Astrocyte of the cerebellum (primary cell): ENCODE measurements at regions not wholly inside any gene's neighbourhood (a gene's known extent, or its start where the extent isn't known, plus 50 kb on each side); places are given as distances from the start of the nearest gene placed in this dataset.

Experiments
- DNase-seq: peaks from one replicate; pipeline ENCODE4 v3.0.0-alpha.2; 2011; ENCODE audit warnings: low read depth
- H3K4me3 ChIP-seq: 2 replicates; pipeline ENCODE4 v1.5.1; 2011; ENCODE audit warnings: mild to moderate bottlenecking, low read depth, low read length, moderate library complexity
- in situ Hi-C: cut with HindIII; loops from 2 replicates; pipeline ENCODE4 v1.10.0; 2017; ENCODE audit warnings: low sequenced_read_pairs
- TF ChIP-seq, protein P1 (sequence below): IDR thresholded peaks from 2 replicates; pipeline ENCODE4 v1.5.1; 2012; ENCODE audit warnings: low read length, low read depth, moderate library complexity, mild to moderate bottlenecking; ENCODE audit errors: missing control alignments

DNA sequence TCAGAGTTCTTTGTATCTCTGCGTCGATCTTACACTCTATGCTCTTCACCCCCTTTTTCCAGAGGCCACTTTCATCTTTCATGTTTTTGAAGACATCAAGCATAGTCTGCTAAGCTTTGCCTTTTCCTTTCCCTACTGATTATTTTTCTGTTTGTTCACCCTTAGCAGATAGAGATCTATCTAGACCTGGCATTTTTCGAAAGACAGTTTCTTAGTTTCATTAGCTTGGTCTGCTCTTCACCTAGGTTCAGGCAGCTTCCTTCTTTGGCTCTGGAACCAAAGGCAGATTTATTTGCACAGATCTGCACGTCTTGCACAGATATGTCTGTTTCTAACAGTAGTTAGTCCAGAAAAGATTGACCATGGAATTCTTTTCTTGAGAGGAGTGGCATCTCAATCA is 122.7 kb upstream of the HS3ST5 start:
- in situ Hi-C loops, result no loop called here
- TF ChIP-seq, protein P1, sequence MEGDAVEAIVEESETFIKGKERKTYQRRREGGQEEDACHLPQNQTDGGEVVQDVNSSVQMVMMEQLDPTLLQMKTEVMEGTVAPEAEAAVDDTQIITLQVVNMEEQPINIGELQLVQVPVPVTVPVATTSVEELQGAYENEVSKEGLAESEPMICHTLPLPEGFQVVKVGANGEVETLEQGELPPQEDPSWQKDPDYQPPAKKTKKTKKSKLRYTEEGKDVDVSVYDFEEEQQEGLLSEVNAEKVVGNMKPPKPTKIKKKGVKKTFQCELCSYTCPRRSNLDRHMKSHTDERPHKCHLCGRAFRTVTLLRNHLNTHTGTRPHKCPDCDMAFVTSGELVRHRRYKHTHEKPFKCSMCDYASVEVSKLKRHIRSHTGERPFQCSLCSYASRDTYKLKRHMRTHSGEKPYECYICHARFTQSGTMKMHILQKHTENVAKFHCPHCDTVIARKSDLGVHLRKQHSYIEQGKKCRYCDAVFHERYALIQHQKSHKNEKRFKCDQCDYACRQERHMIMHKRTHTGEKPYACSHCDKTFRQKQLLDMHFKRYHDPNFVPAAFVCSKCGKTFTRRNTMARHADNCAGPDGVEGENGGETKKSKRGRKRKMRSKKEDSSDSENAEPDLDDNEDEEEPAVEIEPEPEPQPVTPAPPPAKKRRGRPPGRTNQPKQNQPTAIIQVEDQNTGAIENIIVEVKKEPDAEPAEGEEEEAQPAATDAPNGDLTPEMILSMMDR, result no peak
- no peak for DNase-seq
- H3K4me3 ChIP-seq, result no peak overlapping the region

DNA sequence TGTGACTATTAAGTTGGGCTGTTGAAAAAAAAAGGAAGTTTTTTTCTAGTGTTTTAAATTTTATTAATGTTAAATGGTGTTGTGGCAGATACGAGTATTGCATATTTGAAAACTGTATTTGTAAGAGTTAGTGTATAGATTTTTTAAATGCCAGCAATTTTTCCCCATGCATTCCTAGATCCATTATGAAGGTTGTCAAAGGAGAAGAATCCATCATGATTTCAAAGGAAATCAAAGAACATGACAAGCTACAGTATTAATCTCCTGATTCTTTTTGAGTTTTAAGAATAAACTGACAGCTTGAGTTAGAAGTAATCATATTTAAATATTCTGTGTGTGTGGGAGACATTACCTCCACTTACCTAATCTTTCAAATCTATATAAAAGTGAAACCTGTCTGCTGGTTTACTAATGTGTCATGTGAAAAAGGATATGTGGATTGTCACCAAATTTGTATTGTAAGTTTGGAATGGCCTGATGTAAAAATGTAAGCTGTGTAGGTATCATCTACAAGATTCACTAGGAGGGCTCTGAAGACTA is 111.0 kb upstream of the HS3ST5 start:
- TF ChIP-seq, protein P1, result no peak
- H3K4me3 ChIP-seq, result no peak overlapping the region
- in situ Hi-C loops, result no loop called here
- DNase-seq, result no peak

DNA sequence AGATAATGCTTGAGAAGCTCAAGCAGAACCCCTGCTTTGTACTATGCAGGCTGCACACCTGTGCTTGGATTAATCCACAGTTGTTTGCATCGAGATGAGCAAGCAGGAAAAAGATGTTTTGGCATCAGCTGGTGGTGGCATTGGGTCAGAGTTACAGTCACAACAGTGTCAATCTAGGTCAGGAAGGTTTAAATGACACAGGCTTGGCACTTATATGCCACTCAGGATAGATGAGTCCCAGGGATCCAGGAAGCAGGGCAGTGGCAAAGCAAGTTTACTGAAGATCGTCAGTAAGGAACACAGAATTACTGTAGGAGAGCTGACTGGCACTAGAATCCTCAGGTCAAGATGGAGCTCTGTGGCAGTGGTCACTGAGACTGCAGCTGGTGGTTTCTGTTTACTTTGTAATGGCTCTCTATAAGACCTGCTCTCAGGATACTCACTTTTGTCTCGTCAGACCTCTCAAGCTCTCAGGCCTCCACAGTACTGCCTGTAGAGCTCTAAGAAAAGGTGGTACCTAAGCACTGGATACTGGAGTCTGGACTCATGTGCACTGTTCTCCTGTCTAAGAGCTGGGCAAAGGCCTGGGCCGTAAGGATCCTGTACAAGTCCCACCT is 110.1 kb upstream of the HS3ST5 start:
- no peak for DNase-seq
- TF ChIP-seq, protein P1, result no peak
- in situ Hi-C loops, result no loop called here

DNA sequence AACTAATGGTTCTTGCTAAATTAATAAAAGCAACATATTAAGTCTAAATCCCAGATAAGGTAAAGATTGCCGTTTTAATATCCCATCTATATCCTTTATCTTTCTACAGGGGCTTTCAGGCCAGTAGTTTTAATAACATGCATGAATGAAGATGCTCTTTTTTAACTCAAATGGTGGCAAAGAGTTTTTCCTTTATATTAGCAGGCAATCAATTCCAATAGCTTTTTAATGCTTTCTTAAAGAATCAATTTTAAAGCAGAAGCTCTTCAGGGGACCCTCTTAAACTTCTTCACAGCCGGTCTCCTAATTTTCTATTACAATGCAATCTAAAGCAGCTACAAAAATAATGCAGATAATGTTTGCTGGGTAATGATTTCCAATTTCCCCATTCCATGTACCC is 107.8 kb upstream of the HS3ST5 start:
- H3K4me3 ChIP-seq, result no peak overlapping the region
- TF ChIP-seq, protein P1, result no peak
- in situ Hi-C loops, result no loop called here
- DNase-seq, result no peak

More for the DNA sequence above, 110.1 kb upstream of the HS3ST5 start:
- no peak overlapping the region for H3K4me3 ChIP-seq

DNA sequence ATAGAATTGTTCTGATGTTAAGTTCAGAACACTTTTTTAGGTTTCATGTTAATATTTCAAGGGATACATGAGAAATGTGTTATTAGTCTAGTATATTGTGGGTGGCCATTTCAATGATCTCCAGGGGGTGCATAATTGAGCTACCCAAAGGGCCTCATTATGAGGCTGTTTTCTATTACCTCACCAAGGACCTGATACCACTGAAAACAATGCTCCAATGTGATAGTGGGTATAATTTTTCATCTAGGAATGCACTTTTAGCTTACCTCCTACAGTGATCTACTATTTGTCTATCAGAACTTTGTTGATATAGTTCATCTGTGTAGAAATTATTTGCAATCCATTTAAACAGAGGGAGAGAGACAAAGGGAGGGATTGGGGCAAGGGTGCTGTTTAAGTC is 106.8 kb upstream of the HS3ST5 start:
- no peak overlapping the region for H3K4me3 ChIP-seq
- TF ChIP-seq, protein P1, result no peak
- DNase-seq, result no peak
- in situ Hi-C loops, result no loop called here

DNA sequence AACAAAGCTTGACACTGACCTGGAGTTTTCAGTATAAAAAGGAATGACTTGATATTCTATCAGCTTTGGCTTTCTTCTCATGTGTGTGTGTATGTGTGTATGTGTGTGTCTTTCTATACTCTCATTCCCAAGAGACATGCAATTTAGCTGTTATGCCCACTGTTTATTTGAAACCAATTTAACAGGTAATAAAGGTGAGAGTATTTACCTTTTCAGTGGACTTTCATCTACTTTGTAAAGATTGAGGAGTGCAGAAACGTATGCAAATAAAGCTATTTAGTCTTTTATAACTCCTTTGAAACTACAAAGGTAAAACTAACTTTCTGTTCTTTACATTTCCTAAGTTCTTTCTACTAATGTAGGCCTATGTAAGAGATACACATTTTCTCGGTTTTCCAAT is 103.5 kb upstream of the HS3ST5 start:
- no peak for DNase-seq
- no peak overlapping the region for H3K4me3 ChIP-seq
- in situ Hi-C loops, result no loop called here
- TF ChIP-seq, protein P1, result no peak

DNA sequence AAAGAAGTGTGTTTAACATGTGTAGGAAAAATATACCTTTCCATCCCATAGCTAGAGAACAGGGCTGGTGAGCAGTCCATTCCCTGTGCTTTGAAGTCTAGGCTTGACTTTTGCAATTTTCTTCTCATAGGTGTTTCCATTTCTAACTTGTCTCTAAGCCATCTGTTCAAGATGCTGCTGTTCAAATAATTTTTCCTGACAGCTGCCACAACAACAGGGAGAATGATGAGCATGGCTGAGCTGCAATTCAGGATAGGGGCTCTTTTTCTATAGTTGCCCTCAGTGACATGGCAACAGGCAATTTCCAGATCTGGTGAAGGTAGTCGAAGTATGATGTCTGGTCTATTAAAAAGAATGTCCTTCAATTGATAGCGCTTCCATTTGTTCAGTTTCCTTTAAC is 103.0 kb upstream of the HS3ST5 start:
- no peak for DNase-seq
- no peak overlapping the region for H3K4me3 ChIP-seq
- in situ Hi-C loops, result no loop called here
- TF ChIP-seq, protein P1, result no peak
